HFFc6 (cell line): ENCODE measurements at regions not wholly inside any gene's neighbourhood (a gene's known extent, or its start where the extent isn't known, plus 50 kb on each side); places are given as distances from the start of the nearest gene placed in this dataset.

ENCODE experiments used
- DNase-seq: peaks from one replicate; pipeline ENCODE4 v3.0.0-alpha.2; 2018
- H3K27ac Mint-ChIP-seq: 2 replicates; pipeline ENCODE4 v1.8.0; 2020; ENCODE audit warnings: mild to moderate bottlenecking, mixed read lengths
- H3K27me3 Mint-ChIP-seq: 2 replicates; pipeline ENCODE4 v1.8.0; 2021; ENCODE audit warnings: mild to moderate bottlenecking, moderate library complexity, mixed read lengths; ENCODE audit not compliant: insufficient read depth
- H3K36me3 Mint-ChIP-seq: 2 replicates; pipeline ENCODE4 v1.8.0; 2021; ENCODE audit warnings: low read depth, mixed read lengths
- H3K4me1 Mint-ChIP-seq: 2 replicates; pipeline ENCODE4 v1.8.0; 2020; ENCODE audit warnings: low read depth, mixed read lengths
- H3K4me3 Mint-ChIP-seq: 2 replicates; pipeline ENCODE4 v1.8.0; 2020; ENCODE audit warnings: mild to moderate bottlenecking, moderate library complexity, mixed read lengths
- H3K9me3 Mint-ChIP-seq: 2 replicates; pipeline ENCODE4 v1.8.0; 2020; ENCODE audit warnings: mild to moderate bottlenecking, mixed read lengths
- TF ChIP-seq, protein P1 (sequence below): fragments of 200-600 bp; sonication (generic); IDR thresholded peaks from 2 replicates; pipeline ENCODE4 v1.5.0; 2021; ENCODE audit warnings: antibody characterized with exemption, mild to moderate bottlenecking

DNA sequence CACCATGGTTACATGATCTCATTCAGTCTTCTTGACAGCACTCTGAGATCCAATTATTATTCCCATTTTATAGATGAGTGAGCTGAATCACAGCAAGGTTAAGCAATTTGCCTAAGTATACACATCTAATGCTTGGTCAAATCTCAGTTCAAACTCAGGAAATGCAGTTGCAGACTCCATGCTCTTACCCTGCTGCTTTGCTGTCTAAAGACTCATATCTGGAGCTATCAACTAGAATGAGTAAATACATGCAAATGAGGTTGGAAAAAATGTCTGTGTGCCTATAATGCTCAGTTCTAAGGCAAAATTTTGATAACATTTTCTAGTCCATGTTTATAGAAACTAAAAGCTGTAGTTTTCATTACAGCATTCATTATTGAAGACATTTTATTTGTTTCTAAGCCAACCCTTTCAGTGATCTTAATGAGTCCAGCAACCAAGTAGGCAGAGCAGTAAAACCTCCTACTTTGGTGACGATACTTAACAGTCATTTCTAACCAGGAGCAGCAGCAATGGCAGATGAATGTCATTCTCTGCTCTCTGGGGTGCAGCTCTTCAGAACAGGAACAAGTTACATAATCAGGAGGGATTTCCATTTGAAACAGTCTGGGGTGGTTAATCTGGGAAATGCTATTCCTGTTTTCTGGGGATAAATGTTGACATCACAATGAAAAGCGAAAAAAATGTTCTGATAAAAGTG, 396.8 kb upstream of the UBE2E3 start:
- no peak for DNase-seq
- H3K36me3 Mint-ChIP-seq = 0 out of 2 replicates have a peak, but pooled peaks cover 6% of the 10 kb centered on the region
- no peak overlapping the region for H3K4me3 Mint-ChIP-seq
- peaks cover 18% of the 10 kb centered on the region for H3K4me1 Mint-ChIP-seq
- no peak overlapping the region for H3K27ac Mint-ChIP-seq
- H3K9me3 Mint-ChIP-seq = peaks cover 7% of the 10 kb centered on the region
- TF ChIP-seq, protein P1, sequence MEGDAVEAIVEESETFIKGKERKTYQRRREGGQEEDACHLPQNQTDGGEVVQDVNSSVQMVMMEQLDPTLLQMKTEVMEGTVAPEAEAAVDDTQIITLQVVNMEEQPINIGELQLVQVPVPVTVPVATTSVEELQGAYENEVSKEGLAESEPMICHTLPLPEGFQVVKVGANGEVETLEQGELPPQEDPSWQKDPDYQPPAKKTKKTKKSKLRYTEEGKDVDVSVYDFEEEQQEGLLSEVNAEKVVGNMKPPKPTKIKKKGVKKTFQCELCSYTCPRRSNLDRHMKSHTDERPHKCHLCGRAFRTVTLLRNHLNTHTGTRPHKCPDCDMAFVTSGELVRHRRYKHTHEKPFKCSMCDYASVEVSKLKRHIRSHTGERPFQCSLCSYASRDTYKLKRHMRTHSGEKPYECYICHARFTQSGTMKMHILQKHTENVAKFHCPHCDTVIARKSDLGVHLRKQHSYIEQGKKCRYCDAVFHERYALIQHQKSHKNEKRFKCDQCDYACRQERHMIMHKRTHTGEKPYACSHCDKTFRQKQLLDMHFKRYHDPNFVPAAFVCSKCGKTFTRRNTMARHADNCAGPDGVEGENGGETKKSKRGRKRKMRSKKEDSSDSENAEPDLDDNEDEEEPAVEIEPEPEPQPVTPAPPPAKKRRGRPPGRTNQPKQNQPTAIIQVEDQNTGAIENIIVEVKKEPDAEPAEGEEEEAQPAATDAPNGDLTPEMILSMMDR = no peak
- H3K27me3 Mint-ChIP-seq = no peaks in the 10 kb centered on the region

DNA sequence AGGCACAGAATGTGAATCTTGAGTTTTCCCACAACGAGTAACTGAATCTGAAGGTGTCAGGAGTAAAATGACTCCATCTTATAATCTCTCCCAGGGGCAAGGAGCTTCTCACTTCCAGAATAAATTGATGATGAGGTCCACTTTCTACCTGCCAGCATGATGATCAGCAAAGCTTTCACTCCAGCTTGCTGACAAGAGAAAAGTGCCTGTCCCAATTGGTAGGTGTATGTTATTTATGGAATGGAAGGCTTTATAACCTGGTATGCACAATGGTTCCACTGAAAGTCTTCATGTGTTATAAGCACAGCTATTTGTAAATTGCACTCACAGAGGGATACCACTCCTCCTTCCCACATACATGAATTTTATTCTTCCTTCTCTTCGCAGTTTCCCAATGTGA, 401.0 kb upstream of the UBE2E3 start:
- no peak for DNase-seq
- H3K4me3 Mint-ChIP-seq = no peak overlapping the region

DNA sequence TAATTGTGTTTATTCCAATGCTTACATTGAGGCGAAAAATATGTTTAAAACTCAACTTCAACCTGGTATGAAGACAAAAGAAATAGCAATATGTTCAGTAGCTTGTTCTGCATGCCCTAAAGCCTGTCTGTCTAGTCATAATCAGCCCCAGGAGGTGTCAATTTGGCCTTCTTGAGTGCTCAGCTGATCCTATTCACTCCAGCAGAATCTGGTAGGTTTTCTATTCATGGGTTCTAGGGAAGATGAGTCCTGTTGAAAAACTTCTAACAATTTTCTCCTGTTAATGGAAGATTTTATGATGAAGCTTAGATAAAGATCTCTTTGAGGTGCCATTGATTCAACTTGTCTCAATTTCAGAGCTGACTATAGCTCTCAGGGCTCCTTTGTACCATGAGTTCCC, 402.0 kb upstream of the UBE2E3 start:
- Mint-ChIP-seq H3K36me3 (no peaks in the 10 kb centered on the region), H3K9me3 (no peaks in the 10 kb centered on the region), H3K4me3 (no peak overlapping the region), H3K27ac (no peak overlapping the region), H3K27me3 (no peaks in the 10 kb centered on the region), H3K4me1 (peaks cover 43% of the 10 kb centered on the region)
- no peak for DNase-seq
- TF ChIP-seq, protein P1 = no peak

More for the DNA sequence above, 401.0 kb upstream of the UBE2E3 start:
- H3K27ac Mint-ChIP-seq = no peak overlapping the region
- no peaks in the 10 kb centered on the region for H3K36me3 Mint-ChIP-seq
- no peaks in the 10 kb centered on the region for H3K27me3 Mint-ChIP-seq
- TF ChIP-seq, protein P1 = no peak
- H3K9me3 Mint-ChIP-seq = no peaks in the 10 kb centered on the region
- H3K4me1 Mint-ChIP-seq = peaks cover 40% of the 10 kb centered on the region

DNA sequence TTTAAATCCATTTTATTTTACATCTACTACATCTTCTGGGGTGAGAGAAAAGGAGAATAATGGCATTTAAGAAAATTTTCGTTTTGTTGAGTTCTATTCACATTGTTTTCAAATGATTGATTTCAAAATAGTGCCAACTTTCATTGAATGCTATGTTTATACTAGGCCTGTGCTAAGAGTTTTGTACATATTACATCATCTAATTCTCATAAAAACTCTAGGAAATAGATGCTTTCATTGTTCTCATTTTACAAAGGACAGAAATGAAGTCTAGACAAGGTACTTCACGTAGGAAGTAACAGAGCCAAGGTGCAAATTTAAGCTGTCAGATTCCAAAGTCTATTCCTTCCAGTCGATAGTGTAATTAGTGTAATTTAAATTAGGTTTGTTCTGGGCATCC, 402.8 kb upstream of the UBE2E3 start:
- peaks cover 45% of the 10 kb centered on the region for H3K4me1 Mint-ChIP-seq

DNA sequence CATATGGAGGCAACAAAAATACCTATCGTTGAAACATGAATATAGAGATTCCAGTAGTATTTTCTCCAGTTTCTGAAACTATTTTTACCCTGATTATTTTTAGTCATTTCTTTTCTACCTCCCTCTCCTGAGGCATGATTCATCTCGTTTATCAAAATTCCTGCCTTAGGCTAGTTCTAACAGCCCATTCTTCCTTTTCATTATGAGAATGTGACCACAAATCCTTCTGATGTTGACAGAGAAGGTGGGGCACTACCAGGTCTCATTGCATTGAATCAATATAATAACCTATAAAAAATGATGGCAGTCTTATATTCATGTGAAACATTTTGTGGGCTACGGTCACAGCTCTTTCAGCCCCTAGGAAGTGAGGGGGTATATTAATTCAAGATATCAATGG, 406.5 kb upstream of the UBE2E3 start:
- TF ChIP-seq, protein P1 = no peak
- Mint-ChIP-seq H3K27ac (peak overlapping the region; percentile 19; the same call in 1 of the 2 replicates), H3K4me1 (peaks cover 62% of the 10 kb centered on the region), H3K27me3 (no peaks in the 10 kb centered on the region), H3K36me3 (no peaks in the 10 kb centered on the region), H3K9me3 (no peaks in the 10 kb centered on the region), H3K4me3 (peak overlapping the region; percentile 8)
- peak; percentile 67 for DNase-seq

More for the DNA sequence above, 402.8 kb upstream of the UBE2E3 start:
- no peak overlapping the region for H3K27ac Mint-ChIP-seq
- no peaks in the 10 kb centered on the region for H3K27me3 Mint-ChIP-seq
- H3K9me3 Mint-ChIP-seq = no peaks in the 10 kb centered on the region
- H3K36me3 Mint-ChIP-seq = no peaks in the 10 kb centered on the region
- no peak for DNase-seq
- TF ChIP-seq, protein P1 = no peak
- no peak overlapping the region for H3K4me3 Mint-ChIP-seq
